NCI-H146 treated with DMSO at 0.1 percent for 48 hours (cell line): ENCODE measurements at regions not wholly inside any gene's neighbourhood (a gene's known extent, or its start where the extent isn't known, plus 50 kb on each side); places are given as distances from the start of the nearest gene placed in this dataset.
A peak's percentile ranks its signal among the peaks of the same experiment; 100 is the strongest.
"Not testable (repeated sequence)": the region's sequence is repeated elsewhere in the genome, so short reads cannot be mapped to it uniquely, and the experiment has no call there.

Source experiments
- DNase-seq: peaks from one replicate; lab custom pipeline; 2025; ENCODE audit not compliant: unreplicated experiment; lab: John Stamatoyannopoulos, UW

DNA sequence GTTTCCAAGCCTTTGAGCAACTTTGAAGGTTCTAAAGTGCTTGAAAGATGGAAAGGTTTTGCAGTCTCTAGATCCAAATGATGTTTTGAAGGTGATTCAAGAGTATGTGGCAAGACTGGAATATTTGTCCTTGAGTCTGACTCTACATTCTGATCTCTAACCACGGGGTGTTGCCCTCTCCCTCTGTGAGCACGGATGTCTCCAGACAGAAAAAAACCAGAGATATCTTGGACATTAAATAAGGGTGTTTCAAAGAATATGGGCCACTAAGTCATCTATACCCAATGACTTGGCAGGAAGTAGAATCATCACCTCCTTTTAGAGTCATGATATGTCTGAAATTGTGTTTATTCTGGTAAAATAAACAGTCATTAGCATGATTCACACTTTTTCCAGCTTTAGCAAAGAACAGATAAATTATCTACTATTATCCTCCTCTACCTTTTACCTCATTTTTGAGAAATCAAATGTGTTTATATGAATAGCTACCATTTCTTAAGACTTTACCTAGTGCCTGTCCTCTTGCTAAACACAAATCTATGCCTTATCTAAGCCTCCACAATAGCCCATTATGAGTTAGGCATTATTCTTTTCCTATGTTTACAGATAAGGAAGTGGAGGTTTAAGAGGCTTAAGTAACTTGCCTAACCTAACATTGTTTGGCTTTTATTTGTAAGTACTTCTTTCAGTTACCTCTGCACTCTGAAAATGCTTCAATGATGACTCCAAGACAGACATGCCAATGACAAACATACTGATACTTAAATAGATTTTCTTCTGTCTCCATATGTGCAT, 384.4 kb downstream of the BMP2 start:
- no peak for DNase-seq

DNA sequence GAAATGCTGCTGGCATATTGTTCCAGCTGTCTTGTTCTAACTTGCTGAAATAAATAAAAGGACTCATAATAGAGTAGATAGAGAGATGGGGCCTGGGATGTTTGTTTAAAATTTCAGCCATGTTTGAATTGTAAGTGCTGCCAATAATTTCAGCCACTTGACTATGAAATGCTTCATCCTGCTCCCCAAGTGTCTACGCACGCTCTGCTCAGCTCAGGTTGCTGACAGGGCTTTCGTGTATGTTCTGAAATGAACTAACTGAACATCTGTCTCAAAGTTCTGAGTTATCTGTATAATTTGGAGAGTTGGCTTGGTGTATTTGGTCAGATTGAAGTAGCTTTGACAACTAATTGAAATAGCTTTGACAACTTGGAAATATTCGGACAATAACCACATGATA, 387.8 kb downstream of the BMP2 start:
- peak; percentile 47 for DNase-seq

DNA sequence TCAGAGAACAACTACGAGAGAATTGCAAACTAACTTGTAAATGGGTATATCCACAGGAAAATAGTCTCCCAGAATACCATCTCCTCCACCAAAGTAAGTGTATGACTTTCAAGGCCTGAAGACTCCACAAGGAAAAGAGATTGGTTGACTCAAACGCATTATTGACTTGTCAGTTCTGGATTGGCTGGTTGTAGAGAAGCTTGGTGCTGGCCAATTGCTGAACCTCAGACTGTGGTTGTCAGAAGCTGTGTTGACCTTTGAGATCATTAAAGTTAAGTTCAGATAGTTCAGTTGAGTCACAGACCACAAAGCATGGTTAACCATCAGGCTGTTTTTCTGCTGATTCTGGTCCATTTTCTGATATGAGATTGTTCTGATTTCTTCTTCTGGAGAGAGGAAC, 388.3 kb downstream of the BMP2 start:
- no peak for DNase-seq

DNA sequence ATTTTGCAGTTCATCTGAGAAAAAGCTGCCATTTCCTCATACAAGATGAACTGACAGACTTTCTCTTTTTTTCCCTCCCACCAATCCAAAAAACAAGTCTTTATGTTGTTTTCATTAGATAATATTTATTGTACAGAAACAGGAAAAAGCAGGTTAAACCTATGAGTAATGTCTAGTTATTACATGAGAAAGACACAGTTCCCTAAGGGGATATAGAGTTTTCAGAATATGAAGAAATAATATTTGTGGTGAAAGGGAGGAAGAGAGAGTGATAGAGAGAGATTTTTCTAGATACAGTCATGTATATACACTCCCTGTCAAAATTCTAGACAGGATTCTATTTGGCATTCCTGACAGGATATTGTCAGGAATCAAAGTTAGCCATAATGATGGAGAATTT, 392.4 kb downstream of the BMP2 start:
- no peak for DNase-seq

DNA sequence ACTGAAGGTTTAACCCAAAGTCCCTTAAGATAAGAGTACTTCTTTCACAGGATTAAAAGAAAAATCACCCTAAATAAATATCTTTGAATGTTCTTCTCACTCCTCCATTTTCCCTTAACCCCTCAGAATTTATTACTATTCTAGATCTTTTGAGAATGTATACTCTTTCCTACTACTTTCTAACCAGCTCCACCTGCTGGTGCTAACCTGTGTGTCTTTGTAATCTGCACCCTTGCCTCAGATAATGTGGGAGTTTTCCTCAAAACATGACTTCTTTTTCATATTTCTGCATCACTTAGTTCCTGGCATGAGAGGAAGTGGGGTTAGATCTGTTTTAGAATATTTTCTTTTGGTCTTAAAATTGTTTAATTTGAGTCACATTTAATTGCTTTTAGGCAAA, 394.2 kb downstream of the BMP2 start:
- peak; percentile 32 for DNase-seq

DNA sequence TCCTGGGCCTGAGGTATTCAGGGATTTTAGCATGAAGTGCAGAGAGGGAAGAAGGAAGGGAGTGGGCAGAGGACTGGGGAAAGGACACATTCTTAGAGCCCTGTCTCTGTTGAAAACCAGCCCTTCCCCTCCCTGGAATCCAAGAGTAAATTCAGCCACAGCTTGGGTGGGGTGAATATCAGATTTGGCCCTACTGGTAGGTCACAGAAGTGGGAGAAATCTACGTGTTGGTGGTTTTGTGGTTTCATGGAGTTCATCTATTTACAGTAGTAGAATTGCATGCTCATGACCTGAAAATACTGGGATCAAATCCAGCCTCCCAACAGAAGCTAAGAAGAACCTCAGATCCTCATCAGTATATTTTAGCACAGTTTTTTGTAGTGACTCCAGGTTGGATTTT, 404.4 kb downstream of the BMP2 start:
- no peak for DNase-seq

DNA sequence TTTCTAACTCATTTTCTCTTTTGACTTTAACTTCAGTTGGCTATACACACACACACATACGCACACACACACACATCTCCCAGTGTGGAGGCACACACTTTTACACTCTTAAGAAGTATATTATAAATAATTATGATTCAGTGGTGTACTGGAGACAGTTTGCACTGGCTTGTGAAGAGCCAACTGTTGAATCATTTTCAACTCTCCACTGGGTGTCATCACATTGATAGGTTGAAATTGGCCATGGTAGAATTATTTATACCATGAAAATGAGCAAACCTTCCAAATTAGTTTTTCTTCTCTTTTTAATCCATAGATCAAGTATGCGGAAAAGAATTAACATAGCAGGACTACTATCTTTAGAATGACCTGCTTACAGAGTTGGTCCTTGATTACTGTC, 407.1 kb downstream of the BMP2 start:
- DNase-seq, result no peak

DNA sequence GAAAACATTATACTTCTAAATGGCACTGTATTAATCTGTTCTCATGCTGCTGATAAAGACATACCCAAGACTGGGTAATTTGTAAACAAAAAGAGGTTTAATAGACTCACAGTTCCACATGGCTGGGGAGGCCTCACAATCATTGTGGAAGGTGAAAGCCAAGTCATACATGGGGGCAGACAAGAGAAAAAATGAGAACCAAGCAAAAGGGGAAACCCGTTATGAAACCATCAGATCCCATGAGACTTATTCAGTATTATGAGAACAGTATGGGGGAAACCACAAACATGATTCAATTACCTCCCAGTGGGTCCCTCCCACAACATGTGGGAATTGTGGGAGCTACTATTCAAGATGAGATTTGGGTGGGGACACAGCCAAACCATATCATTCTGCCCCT, 408.3 kb downstream of the BMP2 start:
- DNase-seq, result not testable (repeated sequence)

DNA sequence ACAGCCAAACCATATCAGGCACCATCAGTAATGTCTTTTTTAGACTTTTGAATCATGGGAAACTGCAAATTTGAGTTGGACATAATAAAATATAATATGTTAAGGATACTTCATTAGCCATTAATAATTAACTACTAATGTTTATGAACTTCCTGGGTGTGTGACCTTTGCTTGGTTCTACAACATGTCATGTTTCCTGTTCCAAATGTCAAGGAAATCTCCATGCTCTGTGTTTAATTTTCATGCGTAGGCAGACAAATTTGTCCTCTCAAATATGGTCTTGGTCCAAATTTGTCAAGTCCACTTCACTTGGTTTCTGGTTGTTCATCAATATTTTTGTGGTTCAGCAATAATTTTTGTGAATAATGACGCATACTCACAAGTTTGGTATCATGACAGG, 410.5 kb downstream of the BMP2 start:
- no peak for DNase-seq

DNA sequence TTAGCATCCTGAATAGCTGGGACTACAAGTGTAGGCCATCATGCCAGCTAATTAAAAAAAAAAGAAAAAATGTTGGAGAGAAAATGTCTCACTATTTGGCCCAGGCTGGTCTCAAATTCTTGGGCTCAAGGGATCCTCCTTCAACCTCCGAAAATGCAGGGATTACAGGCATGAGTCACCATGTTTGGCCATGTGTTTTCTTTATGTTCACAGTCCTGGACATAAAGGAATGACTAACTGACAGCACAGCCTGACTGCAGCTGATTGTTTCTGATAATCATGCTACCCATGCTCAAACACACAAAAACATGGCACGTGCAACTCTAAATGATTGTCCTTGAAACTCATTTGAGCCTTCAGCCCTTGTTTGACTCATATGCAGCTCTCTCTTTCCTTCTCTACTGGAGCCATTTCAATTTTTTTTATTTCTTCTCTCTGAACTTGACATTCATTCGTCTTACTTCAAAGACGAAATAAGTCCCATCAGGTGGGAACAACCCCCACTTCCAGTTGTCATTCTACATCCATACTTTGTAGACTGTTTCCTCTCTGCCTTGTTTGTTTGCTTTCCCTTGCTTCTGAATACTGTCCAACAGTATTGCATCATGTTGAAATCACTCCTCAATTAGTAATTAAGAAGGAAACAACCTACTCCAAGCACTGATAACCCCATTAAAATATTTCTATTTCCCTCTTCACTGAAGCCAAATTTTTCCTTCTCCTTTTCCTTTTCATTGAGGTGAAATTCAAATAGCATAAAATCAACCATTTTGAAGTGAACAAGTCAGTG, 413.0 kb downstream of the BMP2 start:
- DNase-seq, result no peak

DNA sequence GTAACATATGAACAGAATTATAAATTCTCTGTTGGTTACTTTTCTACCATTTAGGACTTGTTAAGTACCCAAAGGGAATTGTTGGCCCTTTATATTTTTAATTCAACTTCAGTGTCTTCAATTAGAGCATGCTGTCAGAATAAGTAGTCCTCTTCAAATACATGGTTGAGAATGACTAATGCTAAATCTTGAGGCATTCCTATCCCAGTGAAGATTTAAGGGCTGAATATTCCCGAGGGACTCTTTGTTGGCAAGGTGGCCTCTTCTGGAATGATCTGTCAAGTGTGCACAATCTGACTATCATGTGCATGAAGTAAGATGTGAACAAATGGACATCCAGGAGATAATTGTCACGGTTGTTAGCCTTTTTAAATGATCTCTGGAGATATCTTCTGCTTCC, 421.7 kb downstream of the BMP2 start:
- DNase-seq, result no peak

DNA sequence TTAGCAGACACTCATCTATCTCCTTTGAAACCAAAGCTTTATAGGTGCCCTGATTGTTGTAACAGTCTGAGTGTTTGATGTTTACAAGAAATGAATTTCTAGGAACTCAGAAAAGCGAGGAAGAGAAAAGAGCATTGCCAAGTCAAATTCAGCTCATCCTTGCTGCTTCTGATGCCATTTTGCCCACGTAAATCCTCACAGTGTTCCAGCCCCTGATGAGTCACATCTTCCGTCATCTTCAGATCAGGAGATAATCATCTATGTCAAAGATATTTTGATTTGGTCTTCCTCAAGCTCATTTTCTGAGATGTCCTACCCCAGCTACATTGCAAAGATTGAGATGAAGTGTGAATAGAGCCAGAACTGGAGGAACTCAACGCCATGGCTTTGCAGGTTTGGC, 426.2 kb downstream of the BMP2 start:
- no peak for DNase-seq

DNA sequence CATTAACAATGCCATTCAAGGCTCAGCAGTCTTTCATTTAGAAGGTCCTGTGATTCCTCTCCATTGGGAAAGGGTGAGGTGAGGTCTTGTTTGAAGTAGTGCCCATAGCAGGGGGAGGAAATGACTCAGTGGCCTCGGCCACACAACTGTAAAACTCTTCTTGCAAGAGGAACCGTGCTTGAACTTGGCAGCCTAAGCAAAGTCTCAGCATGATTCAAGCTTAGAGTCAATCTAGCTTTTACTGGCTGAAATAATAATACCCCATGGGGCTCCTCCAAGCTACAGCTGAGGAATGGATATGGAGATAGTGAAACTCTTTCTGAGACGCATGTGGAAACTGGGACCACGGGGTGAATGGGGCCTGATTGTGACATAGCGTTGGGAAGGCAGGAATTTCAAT, 428.2 kb downstream of the BMP2 start:
- DNase-seq, result no peak

DNA sequence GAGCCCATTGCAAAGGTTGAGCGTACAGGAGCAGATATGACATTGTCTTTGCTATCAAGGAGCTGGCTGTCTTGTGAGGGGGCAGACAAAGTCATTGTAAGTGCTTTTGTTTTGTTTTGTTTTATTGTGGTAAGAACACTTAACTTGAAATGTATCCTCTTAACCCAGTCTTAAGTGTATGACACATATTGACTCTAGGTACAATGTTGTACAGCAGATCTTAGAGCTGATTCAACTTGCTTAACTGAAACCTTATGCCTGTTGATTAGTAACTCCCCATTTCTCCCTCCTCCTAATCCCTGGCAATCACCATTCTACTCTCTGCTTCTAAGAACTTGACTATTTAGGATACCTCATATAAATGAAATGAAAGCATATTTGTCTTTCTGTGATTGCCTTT, 429.0 kb downstream of the BMP2 start:
- DNase-seq, result no peak

DNA sequence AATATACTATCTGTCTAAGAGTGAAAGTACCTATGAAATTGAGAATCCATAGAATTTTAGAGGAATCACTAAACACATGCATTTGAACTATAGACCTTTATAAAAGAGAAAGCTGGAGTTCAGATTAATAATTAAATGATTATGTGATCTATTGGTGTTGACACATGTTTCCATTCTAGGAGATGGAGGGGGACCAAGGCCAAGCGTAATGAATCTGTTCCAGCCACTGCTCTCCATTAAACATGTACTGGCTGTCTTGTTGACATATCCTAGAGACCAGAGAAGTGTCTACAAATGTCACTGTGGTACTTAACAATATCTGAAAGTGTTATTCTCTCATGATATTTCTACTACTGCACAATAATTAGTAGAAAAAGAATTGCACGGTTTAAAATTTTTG, 432.4 kb downstream of the BMP2 start:
- no peak for DNase-seq

DNA sequence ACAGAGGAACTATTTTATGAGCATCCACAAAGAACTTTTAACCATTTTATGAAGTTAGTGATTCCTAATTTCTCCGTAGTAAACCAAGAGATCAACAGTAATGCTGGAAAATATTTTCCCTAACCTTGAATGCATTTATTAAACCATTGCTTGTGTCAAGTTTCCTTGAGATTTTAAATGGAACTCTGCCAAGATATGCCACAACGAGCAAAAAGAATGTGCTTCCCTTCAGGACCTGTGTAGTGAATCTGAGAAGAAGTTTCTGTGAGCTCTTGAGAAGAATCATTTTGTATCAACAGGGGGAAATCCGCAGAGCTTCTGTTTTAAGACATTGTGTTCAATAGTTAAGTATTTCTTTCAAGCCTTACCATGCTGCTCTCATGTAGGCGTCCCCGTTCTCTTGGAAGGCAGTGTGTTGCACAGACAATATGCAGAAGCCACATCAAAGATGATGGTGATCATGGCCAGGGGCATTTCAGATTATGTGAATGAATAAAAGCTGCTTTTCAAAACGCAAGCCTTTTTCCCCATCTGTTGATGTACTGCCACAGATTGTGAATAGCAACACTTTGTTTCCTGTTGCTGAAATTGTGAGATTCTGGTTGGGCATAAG, 439.8 kb downstream of the BMP2 start:
- DNase-seq, result no peak

DNA sequence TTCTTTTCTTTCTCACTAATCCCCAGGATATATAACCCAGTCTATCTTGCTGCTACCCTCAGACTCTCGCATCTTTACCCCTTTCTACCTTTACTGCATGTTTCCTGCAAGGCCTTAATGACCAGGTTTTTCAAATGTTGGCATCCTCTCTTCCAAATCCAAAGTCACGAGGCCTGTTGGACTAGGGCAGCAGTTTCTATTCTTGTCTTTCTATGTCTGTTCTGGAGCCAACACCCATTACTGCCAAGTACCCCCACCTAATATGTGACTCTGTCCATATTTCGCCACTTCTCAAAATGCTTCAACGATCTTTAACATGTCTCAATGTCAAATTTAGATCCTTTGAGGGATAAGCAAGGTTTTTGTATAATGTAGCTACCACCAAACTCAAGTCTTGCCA, 443.4 kb downstream of the BMP2 start:
- DNase-seq, result no peak

DNA sequence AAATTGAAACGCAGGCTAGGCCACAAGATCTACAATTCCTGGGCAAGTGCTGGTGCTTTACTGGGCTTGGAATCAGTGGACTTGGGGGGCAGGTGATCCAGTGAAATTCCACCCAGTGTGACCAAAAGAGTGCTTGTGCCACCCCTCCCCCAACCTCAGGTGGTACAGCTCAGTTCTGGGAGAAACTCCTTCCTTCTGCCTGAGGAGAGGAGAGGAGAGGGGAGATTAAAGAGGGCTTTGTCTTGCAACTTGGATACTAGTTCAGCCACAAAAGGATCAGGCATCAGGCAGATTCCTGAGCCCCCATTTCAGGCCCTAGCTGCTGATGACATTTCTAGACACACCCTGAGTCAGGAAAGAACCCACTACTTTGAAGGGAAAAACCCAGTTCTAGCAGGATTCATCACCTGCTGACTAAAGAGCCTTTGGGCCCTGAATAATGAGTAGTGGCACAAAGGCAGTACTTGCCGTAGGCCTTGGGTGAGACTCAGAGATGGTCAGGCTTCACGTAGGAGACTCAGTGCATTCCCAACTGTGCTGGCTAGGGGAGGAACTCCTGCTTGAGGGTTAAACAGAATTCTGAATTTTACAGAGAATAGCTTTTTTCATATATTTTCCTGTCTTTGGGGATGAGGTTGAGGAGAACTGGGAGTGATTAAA, 446.7 kb downstream of the BMP2 start:
- no peak for DNase-seq

DNA sequence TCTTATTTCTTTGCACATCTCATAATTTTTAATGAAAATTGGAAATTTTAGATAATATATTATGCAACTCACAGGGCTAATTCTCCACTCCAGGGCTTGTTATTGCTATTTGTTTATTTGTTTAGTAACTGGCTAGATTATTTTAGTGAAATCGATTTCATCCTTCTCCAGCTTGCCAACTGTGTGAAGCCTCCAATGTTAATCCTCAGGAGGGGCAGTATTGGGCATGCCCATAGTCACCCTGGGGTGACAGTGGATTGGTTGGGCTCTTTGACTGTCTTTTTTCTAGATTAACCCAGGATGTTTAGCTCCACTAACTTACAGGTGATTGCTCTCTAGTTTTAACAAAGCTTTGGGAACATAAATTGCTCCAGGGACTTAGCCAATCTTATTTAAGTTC, 450.1 kb downstream of the BMP2 start:
- no peak for DNase-seq

DNA sequence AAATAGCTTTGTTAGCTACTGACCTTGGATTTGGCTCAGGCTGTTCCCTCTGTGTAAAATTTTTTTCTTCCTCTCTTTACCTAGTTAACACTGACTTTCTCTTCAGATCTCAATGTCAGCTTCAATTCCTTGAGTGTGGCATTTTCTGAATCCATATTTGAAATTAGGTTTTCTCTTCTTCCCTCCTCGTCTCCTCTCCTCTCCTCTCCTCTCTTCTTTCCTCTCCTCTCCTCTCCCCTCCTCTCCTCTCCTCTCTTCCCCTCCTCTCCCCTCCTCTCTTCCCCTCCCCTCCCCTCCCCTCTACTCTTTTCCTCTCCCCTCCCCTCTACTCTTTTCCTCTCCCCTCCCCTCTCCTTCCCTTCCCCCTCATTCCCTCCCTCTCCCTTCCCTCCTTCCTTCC, 453.3 kb downstream of the BMP2 start:
- no peak for DNase-seq

DNA sequence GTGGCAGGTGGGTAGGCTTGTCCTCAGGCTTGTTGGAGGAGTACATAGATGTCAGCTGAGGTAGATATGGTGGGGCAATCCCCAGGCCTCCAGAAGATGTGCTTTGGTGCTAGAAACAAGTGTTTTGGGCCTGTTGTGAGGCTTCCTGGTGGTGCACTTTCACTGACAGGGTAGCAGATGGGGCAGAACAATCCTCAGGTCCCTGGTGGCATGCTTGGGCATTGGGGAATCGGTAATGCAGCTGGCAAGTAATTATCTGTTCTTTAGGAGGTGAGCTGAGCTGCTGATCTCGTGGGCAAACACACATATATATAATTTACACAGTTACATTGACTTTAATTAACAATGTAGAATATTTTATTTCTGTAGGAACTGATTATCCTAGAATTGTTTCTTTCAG, 458.7 kb downstream of the BMP2 start:
- no peak for DNase-seq

DNA sequence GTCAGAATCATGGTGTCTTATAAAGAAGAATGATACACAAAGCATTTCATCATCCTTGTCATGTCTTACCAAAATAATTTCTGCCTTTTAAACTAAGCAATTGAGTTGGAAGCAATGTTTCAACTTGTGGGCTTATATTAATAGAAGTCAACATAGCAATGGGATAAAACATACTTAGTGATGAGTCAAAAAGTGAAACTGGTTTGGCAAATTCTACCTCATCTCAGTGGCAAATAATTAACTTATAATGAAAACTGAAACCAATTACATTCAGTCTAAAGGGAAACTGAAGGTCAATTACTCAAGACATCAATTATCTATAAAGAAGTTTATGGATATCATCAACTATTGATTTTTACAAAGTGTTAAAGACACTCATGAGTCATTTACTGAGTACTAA, 463.8 kb downstream of the BMP2 start:
- DNase-seq, result no peak
